ENCODE measurements at regions not wholly inside any gene's neighbourhood (a gene's known extent, or its start where the extent isn't known, plus 50 kb on each side); places are given as distances from the start of the nearest gene placed in this dataset.

- Histone ChIP-seq H3K36me3 (ENCODE audit: low read depth) (no peaks in the 10 kb centered on the region), H3K9me2 (ENCODE audit: insufficient read depth) (no peaks in the 10 kb centered on the region), H3K79me2 (ENCODE audit: low read depth) (no peaks in the 10 kb centered on the region), H3K9me3 (ENCODE audit: insufficient read depth, low read depth) (no peaks in the 10 kb centered on the region), H4K20me1 (ENCODE audit: insufficient read depth) (no peaks in the 10 kb centered on the region), H3F3A (ENCODE audit: insufficient read depth, low read depth) (no peaks in the 10 kb centered on the region), H3K27ac (no peak overlapping the region), H3K4me3 (no peak overlapping the region), H3K4me2 (no peak overlapping the region), H3K4me1 (replicated peaks; ENCODE audit: insufficient read depth) (no peaks in the 10 kb centered on the region), H3K27me3 (ENCODE audit: insufficient read depth, low read depth) (no peaks in the 10 kb centered on the region), H2AFZ (no peak overlapping the region)
- no peak for DNase-seq
- BruUV-seq (replicated peaks): no TSS peak
- intact Hi-C loops (cut with micrococcal nuclease; ENCODE audit: unreplicated experiment): no loop called here
- CTCF ChIA-PET: no interaction called here
- no peak for TF ChIP-seq CTCF (conservative IDR thresholded peaks at IDR 0.05)
- no peak for TF ChIP-seq EZH2 (IDR thresholded peaks at IDR 0.05; ENCODE audit: low read depth)
- POLR2A ChIA-PET (ENCODE audit: unreplicated experiment): no interaction called here
Measured at GRCh38 chr13:91123456-91124127, 223.9 kb upstream of the MIR17HG start.

- Histone ChIP-seq H3K9me3 (ENCODE audit: insufficient read depth, low read depth) (no peaks in the 10 kb centered on the region), H4K20me1 (ENCODE audit: insufficient read depth) (no peaks in the 10 kb centered on the region), H3K27me3 (ENCODE audit: insufficient read depth, low read depth) (no peaks in the 10 kb centered on the region), H3K9me2 (ENCODE audit: insufficient read depth) (no peaks in the 10 kb centered on the region), H3K4me3 (no peak overlapping the region), H3K27ac (no peak overlapping the region), H3K4me2 (no peak overlapping the region), H3F3A (ENCODE audit: insufficient read depth, low read depth) (no peaks in the 10 kb centered on the region), H2AFZ (no peak overlapping the region), H3K36me3 (ENCODE audit: low read depth) (no peaks in the 10 kb centered on the region), H3K79me2 (ENCODE audit: low read depth) (no peaks in the 10 kb centered on the region), H3K4me1 (replicated peaks; ENCODE audit: insufficient read depth) (no peaks in the 10 kb centered on the region)
- TF ChIP-seq CTCF (conservative IDR thresholded peaks at IDR 0.05) (no peak), EZH2 (IDR thresholded peaks at IDR 0.05; ENCODE audit: low read depth) (no peak)
- POLR2A ChIA-PET (ENCODE audit: unreplicated experiment): no interaction called here
- no peak for DNase-seq
- BruUV-seq (replicated peaks): no TSS peak
- intact Hi-C loops (cut with micrococcal nuclease; ENCODE audit: unreplicated experiment): no loop called here
- CTCF ChIA-PET: no interaction called here
Measured at GRCh38 chr13:91126806-91127205, 220.7 kb upstream of the MIR17HG start.

GRCh38 chr13:91127995-91128394 lies 219.5 kb upstream of the MIR17HG start:
- H3K4me3 ChIP-seq: no peak overlapping the region
- no peaks in the 10 kb centered on the region for H3K9me2 ChIP-seq (ENCODE audit: insufficient read depth)
- no peak overlapping the region for H2AFZ ChIP-seq
- ChIA-PET POLR2A (ENCODE audit: unreplicated experiment) (no interaction called here), CTCF (no interaction called here)
- BruUV-seq (replicated peaks): no TSS peak
- TF ChIP-seq EZH2 (IDR thresholded peaks at IDR 0.05; ENCODE audit: low read depth): no peak
- no peak for TF ChIP-seq CTCF (conservative IDR thresholded peaks at IDR 0.05)
- H3K79me2 ChIP-seq (ENCODE audit: low read depth): no peaks in the 10 kb centered on the region
- no peak overlapping the region for H3K27ac ChIP-seq
- no peaks in the 10 kb centered on the region for H3K4me1 ChIP-seq (replicated peaks; ENCODE audit: insufficient read depth)
- intact Hi-C loops (cut with micrococcal nuclease; ENCODE audit: unreplicated experiment): no loop called here
- no peaks in the 10 kb centered on the region for H3K36me3 ChIP-seq (ENCODE audit: low read depth)
- no peaks in the 10 kb centered on the region for H3K27me3 ChIP-seq (ENCODE audit: insufficient read depth, low read depth)
- no peak overlapping the region for H3K4me2 ChIP-seq
- no peaks in the 10 kb centered on the region for H3F3A ChIP-seq (ENCODE audit: insufficient read depth, low read depth)
- no peaks in the 10 kb centered on the region for H3K9me3 ChIP-seq (ENCODE audit: insufficient read depth, low read depth)
- DNase-seq: no peak
- no peaks in the 10 kb centered on the region for H4K20me1 ChIP-seq (ENCODE audit: insufficient read depth)
